HepG2 (cell line): ENCODE measurements at regions not wholly inside any gene's neighbourhood (a gene's known extent, or its start where the extent isn't known, plus 50 kb on each side); places are given as distances from the start of the nearest gene placed in this dataset.

Experiments used
- ATAC-seq: fragments of 200-7000 bp; cut with Tn5 transposase; 3 replicates; pipeline ENCODE4 v1.9.1; 2020; ENCODE audit warnings: mild to moderate bottlenecking, moderate library complexity
- BruUV-seq: library from RNA; stranded (reverse); fragments of 400-500 nt; replicated peaks from 2 replicates; lab custom pipeline; 2021; lab: Mats Ljungman, UMichigan
- CTCF ChIA-PET: fragments of 300-600 bp; formaldehyde crosslinking; extraction: SDS; loops from one replicate; lab custom pipeline; 2021; ENCODE audit warnings: low total read pairs, inconsistent platforms, low intra/inter-chr PET ratio; lab: Yijun Ruan, JAX
- POLR2A ChIA-PET: fragments of 350-600 bp; sonication (Branson Sonifier 250); formaldehyde crosslinking; loops from one replicate; lab custom pipeline; 2020; ENCODE audit warnings: antibody characterized with exemption, inconsistent platforms; lab: Yijun Ruan, JAX
- DNase-seq: peaks from one replicate; pipeline ENCODE4 v3.0.0-alpha.2; 2015; ENCODE audit warnings: low spot score
- FAIRE-seq: peaks from 3 replicates; lab custom pipeline; 2011; peaks lifted over from hg19 to GRCh38; lab: Jason Lieb, UNC
- H2AFZ ChIP-seq: one replicate; pipeline ENCODE4 v1.6.1; 2011; ENCODE audit warnings: low read length, inconsistent platforms
- H3K27ac ChIP-seq: fragments of 300-600 bp; 3 replicates; pipeline ENCODE4 v1.8.0; 2011; ENCODE audit warnings: mixed run types, mild to moderate bottlenecking, mixed read lengths, low read length, inconsistent platforms; ENCODE audit not compliant: insufficient read depth; ENCODE audit errors: extremely low read length
- H3K27me3 ChIP-seq, 2 experiments: fragments of 200-600 bp in 1 of 2; 2 replicates in 1 of 2; 3 replicates in 1 of 2; pipeline versions ENCODE4 v1.6.0 to v1.8.0; 2011; ENCODE audit warnings: low read length in 2 of 2, mild to moderate bottlenecking in 2 of 2, moderate library complexity in 2 of 2, inconsistent platforms in 1 of 2; ENCODE audit not compliant: insufficient read depth in 2 of 2, control insufficient read depth in 1 of 2
- H3K36me3 ChIP-seq, 2 experiments: fragments of 200-600 bp in 1 of 2; replicated peaks in 1 of 2; 2 replicates in 1 of 2; 3 replicates in 1 of 2; pipeline versions ENCODE4 v1.5.1 to v1.8.0; 2011; ENCODE audit warnings: low read length in 2 of 2, inconsistent platforms in 1 of 2; ENCODE audit not compliant: insufficient read depth in 2 of 2, control insufficient read depth in 1 of 2
- H3K4me1 ChIP-seq: 2 replicates; pipeline ENCODE4 v1.5.1; 2012; ENCODE audit warnings: low read length, inconsistent platforms; ENCODE audit not compliant: insufficient read depth
- H3K4me2 ChIP-seq: 2 replicates; pipeline ENCODE4 v1.6.0; 2011; ENCODE audit warnings: low read depth, low read length, inconsistent platforms
- H3K4me3 ChIP-seq, 3 experiments: fragments of 200-600 bp in 1 of 3; sonication (generic), shearing (Covaris generic) in 1 of 3; replicated peaks in 1 of 3; 2 replicates each; pipeline ENCODE4 v1.5.1; 2011 to 2016; ENCODE audit warnings: low read length in 3 of 3, inconsistent platforms in 2 of 3, low read depth in 2 of 3, mild to moderate bottlenecking in 2 of 3, control low read depth in 1 of 3, mixed read lengths in 1 of 3; ENCODE audit not compliant: insufficient read depth in 1 of 3
- H3K79me2 ChIP-seq: one replicate; pipeline ENCODE4 v1.6.1; 2011; ENCODE audit warnings: low read length, inconsistent platforms; ENCODE audit not compliant: insufficient read depth
- H3K9ac ChIP-seq: 2 replicates; pipeline ENCODE4 v1.6.0; 2011; ENCODE audit warnings: mild to moderate bottlenecking, low read depth, low read length, inconsistent platforms; ENCODE audit not compliant: insufficient read depth
- H3K9me3 ChIP-seq: 2 replicates; pipeline ENCODE4 v1.5.1; 2012; ENCODE audit warnings: mild to moderate bottlenecking, low read length
- H4K20me1 ChIP-seq: 2 replicates; pipeline ENCODE4 v1.6.0; 2011; ENCODE audit warnings: inconsistent platforms, mild to moderate bottlenecking, low read length, moderate library complexity; ENCODE audit not compliant: insufficient read depth
- CBX5 ChIP-seq: sonication (generic); formaldehyde crosslinking; IDR thresholded peaks from 2 replicates; pipeline ENCODE4 v1.4.0; 2020; ENCODE audit warnings: missing genetic modification reagents, borderline replicate concordance
- KDM6A ChIP-seq: IDR thresholded peaks from 2 replicates; pipeline ENCODE4 v1.6.1; 2016; ENCODE audit warnings: low read depth
- NFAT5 ChIP-seq: sonication (generic); formaldehyde crosslinking; IDR thresholded peaks from 2 replicates; pipeline ENCODE4 v1.4.0; 2020; ENCODE audit warnings: missing genetic modification reagents
- NR2F6 ChIP-seq, 2 experiments: IDR thresholded peaks; 2 replicates each; pipeline ENCODE4 v1.6.1; 2016; ENCODE audit warnings: antibody characterized with exemption in 1 of 2, mild to moderate bottlenecking in 1 of 2
- PHF20 ChIP-seq: sonication (generic); formaldehyde crosslinking; IDR thresholded peaks from 2 replicates; pipeline ENCODE4 v1.5.0; 2020; ENCODE audit warnings: mild to moderate bottlenecking, missing genetic modification reagents
- PLSCR1 ChIP-seq: sonication (generic); formaldehyde crosslinking; IDR thresholded peaks from 2 replicates; pipeline ENCODE4 v1.5.0; 2020; ENCODE audit warnings: missing genetic modification reagents, mild to moderate bottlenecking, borderline replicate concordance
- PRPF4 ChIP-seq: fragments of 200-400 bp; formaldehyde crosslinking; IDR thresholded peaks from 2 replicates; pipeline ENCODE4 v1.6.1; 2016; ENCODE audit warnings: low read length, low read depth; ENCODE audit not compliant: poor library complexity, severe bottlenecking
- RFX3 ChIP-seq: IDR thresholded peaks from 2 replicates; pipeline ENCODE4 v1.6.1; 2016; ENCODE audit warnings: missing biosample characterization, missing genetic modification reagents
- RFXAP ChIP-seq: sonication (generic); formaldehyde crosslinking; IDR thresholded peaks from 2 replicates; pipeline ENCODE4 v1.4.0; 2020; ENCODE audit warnings: missing genetic modification reagents, borderline replicate concordance
- SMARCC2 ChIP-seq: fragments of 450-650 bp; IDR thresholded peaks from 2 replicates; pipeline ENCODE4 v1.6.1; 2017; ENCODE audit warnings: antibody characterized with exemption, mild to moderate bottlenecking
- TP53 ChIP-seq: sonication (generic); formaldehyde crosslinking; conservative IDR thresholded peaks from 2 replicates; pipeline ENCODE4 v1.4.0; 2020; ENCODE audit warnings: missing genetic modification reagents
- ZMAT3 ChIP-seq: sonication (generic); formaldehyde crosslinking; conservative IDR thresholded peaks from 2 replicates; pipeline ENCODE4 v1.7.0; 2021; ENCODE audit warnings: missing genetic modification reagents
- ZNF235 ChIP-seq: sonication (generic); formaldehyde crosslinking; IDR thresholded peaks from 2 replicates; pipeline ENCODE4 v1.8.1; 2023; ENCODE audit warnings: mild to moderate bottlenecking, missing genetic modification reagents, borderline replicate concordance
- ZNF333 ChIP-seq: sonication (generic); formaldehyde crosslinking; IDR thresholded peaks from 2 replicates; pipeline ENCODE4 v1.4.0; 2020; ENCODE audit warnings: mild to moderate bottlenecking, missing genetic modification reagents, borderline replicate concordance
- ZNF33A ChIP-seq: sonication (generic); formaldehyde crosslinking; IDR thresholded peaks from 2 replicates; pipeline ENCODE4 v1.5.1; 2020; ENCODE audit warnings: missing genetic modification reagents, mild to moderate bottlenecking, moderate library complexity, borderline replicate concordance
- ZNF672 ChIP-seq: sonication (generic); formaldehyde crosslinking; IDR thresholded peaks from 2 replicates; pipeline ENCODE4 v1.8.1; 2022; ENCODE audit warnings: missing genetic modification reagents
- WGBS: methylation state at CpG from one replicate; pipeline ENCODE4 v1.1.6; 2017; ENCODE audit warnings: low lambda C conversion rate; 5-methylcytosine and 5-hydroxymethylcytosine counted together
- in situ Hi-C: cut with HindIII; loops from 2 replicates; pipeline ENCODE4 v1.10.0; 2017; ENCODE audit warnings: low pct_unique_long_range_greater_than_20kb; ENCODE audit not compliant: extremely low pct_ligation_motif_present
- intact Hi-C: fragments of 100-400 bp; cut with micrococcal nuclease; formaldehyde crosslinking; loops from one replicate; pipeline ENCODE4 v1.10.0; 2022; ENCODE audit not compliant: unreplicated experiment
- TF ChIP-seq, protein P1 (sequence below): sonication (generic); formaldehyde crosslinking; IDR thresholded peaks from 2 replicates; pipeline ENCODE4 v1.4.0; 2020; ENCODE audit warnings: missing genetic modification reagents, mild to moderate bottlenecking, borderline replicate concordance

- POLR2A ChIA-PET, result no interaction called here
- no peak overlapping the region for H3K27ac ChIP-seq
- DNase-seq (no peak), ATAC-seq (no peak), FAIRE-seq (no peak)
- WGBS, result 4% methylated on average over 1 of the region's 1 CpG
- no peaks in the 10 kb centered on the region for H3K79me2 ChIP-seq
- no peaks in the 10 kb centered on the region for H3K27me3 ChIP-seq
- no peak overlapping the region for H3K4me2 ChIP-seq
- no TSS peak for BruUV-seq
- no peaks in the 10 kb centered on the region for H3K36me3 ChIP-seq
- H4K20me1 ChIP-seq, result no peaks in the 10 kb centered on the region
- no peaks in the 10 kb centered on the region for H3K9me3 ChIP-seq
- CTCF ChIA-PET, result no interaction called here
- in situ Hi-C loops, result no loop called here
- no peak overlapping the region for H3K4me3 ChIP-seq
- H3K9ac ChIP-seq, result no peak overlapping the region
- no peaks in the 10 kb centered on the region for H3K4me1 ChIP-seq
- H2AFZ ChIP-seq, result no peak overlapping the region
- intact Hi-C loops, result no loop called here
- TF ChIP-seq NFAT5 (CRISPR knock-in tag) (no peak), PLSCR1 (CRISPR knock-in tag) (no peak), ZMAT3 (no peak), SMARCC2 (no peak), PHF20 (CRISPR knock-in tag) (no peak), ZNF333 (CRISPR knock-in tag) (no peak), NR2F6 (IDR thresholded peaks at IDR 0.05) (no peak), NR2F6 (CRISPR knock-in tag; IDR thresholded peaks at IDR 0.05) (no peak), TP53 (CRISPR knock-in tag) (no peak), PRPF4 (no peak), KDM6A (no peak), RFX3 (CRISPR knock-in tag) (no peak), ZNF33A (CRISPR knock-in tag) (no peak), CBX5 (CRISPR knock-in tag) (no peak), RFXAP (CRISPR knock-in tag) (no peak), ZNF235 (no peak), ZNF672 (CRISPR knock-in tag) (no peak)
- TF ChIP-seq, protein P1, sequence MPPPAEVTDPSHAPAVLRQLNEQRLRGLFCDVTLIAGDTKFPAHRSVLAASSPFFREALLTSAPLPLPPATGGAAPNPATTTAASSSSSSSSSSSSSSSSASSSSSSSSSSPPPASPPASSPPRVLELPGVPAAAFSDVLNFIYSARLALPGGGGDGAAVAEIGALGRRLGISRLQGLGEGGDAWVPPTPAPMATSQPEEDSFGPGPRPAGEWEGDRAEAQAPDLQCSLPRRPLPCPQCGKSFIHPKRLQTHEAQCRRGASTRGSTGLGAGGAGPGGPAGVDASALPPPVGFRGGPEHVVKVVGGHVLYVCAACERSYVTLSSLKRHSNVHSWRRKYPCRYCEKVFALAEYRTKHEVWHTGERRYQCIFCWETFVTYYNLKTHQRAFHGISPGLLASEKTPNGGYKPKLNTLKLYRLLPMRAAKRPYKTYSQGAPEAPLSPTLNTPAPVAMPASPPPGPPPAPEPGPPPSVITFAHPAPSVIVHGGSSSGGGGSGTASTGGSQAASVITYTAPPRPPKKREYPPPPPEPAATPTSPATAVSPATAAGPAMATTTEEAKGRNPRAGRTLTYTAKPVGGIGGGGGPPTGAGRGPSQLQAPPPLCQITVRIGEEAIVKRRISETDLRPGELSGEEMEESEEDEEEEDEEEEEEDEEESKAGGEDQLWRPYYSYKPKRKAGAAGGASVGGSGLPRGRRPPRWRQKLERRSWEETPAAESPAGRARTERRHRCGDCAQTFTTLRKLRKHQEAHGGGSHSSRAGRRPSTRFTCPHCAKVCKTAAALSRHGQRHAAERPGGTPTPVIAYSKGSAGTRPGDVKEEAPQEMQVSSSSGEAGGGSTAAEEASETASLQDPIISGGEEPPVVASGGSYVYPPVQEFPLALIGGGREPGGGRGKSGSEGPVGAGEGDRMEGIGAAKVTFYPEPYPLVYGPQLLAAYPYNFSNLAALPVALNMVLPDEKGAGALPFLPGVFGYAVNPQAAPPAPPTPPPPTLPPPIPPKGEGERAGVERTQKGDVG, result no peak
Measured at GRCh38 chr3:153502682-153503081, 340.7 kb downstream of the RAP2B start.
